ENCODE measurements at regions not wholly inside any gene's neighbourhood (a gene's known extent, or its start where the extent isn't known, plus 50 kb on each side); places are given as distances from the start of the nearest gene placed in this dataset.
"Not testable (repeated sequence)": the region's sequence is repeated elsewhere in the genome, so short reads cannot be mapped to it uniquely, and the experiment has no call there.

GRCh38 chr3:69480986-69481385 lies 95.1 kb upstream of the FRMD4B start:
- Mint-ChIP-seq H3K27me3 (peaks cover 5 to 29% (median 17%) of the 10 kb centered on the region in 5 donors), H3K36me3 (peaks cover 0 to 10% (median 2%) of the 10 kb centered on the region in 3 donors), H3K9me3 (peaks cover 0 to 12% (median 4%) of the 10 kb centered on the region in 9 donors)
- H3K4me3 Mint-ChIP-seq, POLR2A ChIA-PET, H3K4me1 Mint-ChIP-seq, ATAC-seq, H3K27ac Mint-ChIP-seq, DNase-seq: not testable (repeated sequence)

GRCh38 chr3:69474186-69474585 lies 88.3 kb upstream of the FRMD4B start:
- no peak for DNase-seq
- H3K27me3 Mint-ChIP-seq, result peaks cover 0 to 5% (median 0%) of the 10 kb centered on the region in 5 donors
- no peak overlapping the region for H3K4me3 Mint-ChIP-seq
- peaks cover 0 to 18% (median 0%) of the 10 kb centered on the region in 9 donors for H3K9me3 Mint-ChIP-seq
- no peaks in the 10 kb centered on the region for H3K36me3 Mint-ChIP-seq
- POLR2A ChIA-PET, result no interaction called here
- H3K4me1 Mint-ChIP-seq, result no peaks in the 10 kb centered on the region
- no peak for ATAC-seq
- H3K27ac Mint-ChIP-seq, result no peak overlapping the region

- peaks cover 0 to 5% (median 2%) of the 10 kb centered on the region in 5 donors for H3K27me3 Mint-ChIP-seq
- no peaks in the 10 kb centered on the region for H3K36me3 Mint-ChIP-seq
- POLR2A ChIA-PET, result no interaction called here
- H3K4me1 Mint-ChIP-seq, result no peaks in the 10 kb centered on the region
- peaks cover 0 to 18% (median 0%) of the 10 kb centered on the region in 9 donors for H3K9me3 Mint-ChIP-seq
- no peak for DNase-seq
- no peak overlapping the region for H3K4me3 Mint-ChIP-seq
- no peak for ATAC-seq
- no peak overlapping the region for H3K27ac Mint-ChIP-seq
Measured at GRCh38 chr3:69472093-69472492, 86.2 kb upstream of the FRMD4B start.

GRCh38 chr3:69463531-69463930 lies 77.6 kb upstream of the FRMD4B start:
- ATAC-seq (no peak), DNase-seq (no peak)
- Mint-ChIP-seq H3K27ac (no peak overlapping the region), H3K4me1 (no peaks in the 10 kb centered on the region), H3K27me3 (peaks cover 0 to 9% (median 1%) of the 10 kb centered on the region in 5 donors), H3K4me3 (no peak overlapping the region), H3K9me3 (peaks cover 0 to 3% (median 0%) of the 10 kb centered on the region in 9 donors), H3K36me3 (no peaks in the 10 kb centered on the region)
- POLR2A ChIA-PET, result no interaction called here

GRCh38 chr3:69462826-69463100 lies 76.9 kb upstream of the FRMD4B start:
- peaks cover 0 to 3% (median 0%) of the 10 kb centered on the region in 9 donors for H3K9me3 Mint-ChIP-seq
- H3K4me1 Mint-ChIP-seq, result no peaks in the 10 kb centered on the region
- ATAC-seq, result no peak

GRCh38 chr3:69462022-69462825 lies 76.3 kb upstream of the FRMD4B start:
- H3K9me3 Mint-ChIP-seq, result no peaks in the 10 kb centered on the region
- ATAC-seq, result no peak
- peaks cover 0 to 7% (median 6%) of the 10 kb centered on the region in 5 donors for H3K27me3 Mint-ChIP-seq
- POLR2A ChIA-PET, result no interaction called here
- no peak overlapping the region for H3K4me3 Mint-ChIP-seq
- H3K4me1 Mint-ChIP-seq, result no peaks in the 10 kb centered on the region
- H3K36me3 Mint-ChIP-seq, result no peaks in the 10 kb centered on the region
- H3K27ac Mint-ChIP-seq, result no peak overlapping the region
- DNase-seq, result no peak

More at GRCh38 chr3:69462826-69463100, 76.9 kb upstream of the FRMD4B start:
- no peak overlapping the region for H3K4me3 Mint-ChIP-seq
- H3K27ac Mint-ChIP-seq, result no peak overlapping the region
- H3K27me3 Mint-ChIP-seq, result peaks cover 0 to 7% (median 5%) of the 10 kb centered on the region in 5 donors
- no peaks in the 10 kb centered on the region for H3K36me3 Mint-ChIP-seq
- no peak for DNase-seq
- POLR2A ChIA-PET, result no interaction called here

GRCh38 chr3:69460034-69460433 lies 74.1 kb upstream of the FRMD4B start:
- Mint-ChIP-seq H3K4me1 (no peaks in the 10 kb centered on the region), H3K27me3 (peaks cover 0 to 6% (median 4%) of the 10 kb centered on the region in 5 donors), H3K36me3 (no peaks in the 10 kb centered on the region), H3K9me3 (no peaks in the 10 kb centered on the region), H3K4me3 (no peak overlapping the region), H3K27ac (no peak overlapping the region)
- DNase-seq (no peak), ATAC-seq (no peak)
- POLR2A ChIA-PET, result no interaction called here

GRCh38 chr3:69458803-69459365 lies 73.0 kb upstream of the FRMD4B start:
- peaks cover 0 to under 1% (median 0%) of the 10 kb centered on the region in 9 donors for H3K9me3 Mint-ChIP-seq
- POLR2A ChIA-PET, result no interaction called here
- ATAC-seq, result no peak
- no peaks in the 10 kb centered on the region for H3K4me1 Mint-ChIP-seq
- H3K27ac Mint-ChIP-seq, result no peak overlapping the region
- no peaks in the 10 kb centered on the region for H3K36me3 Mint-ChIP-seq
- H3K4me3 Mint-ChIP-seq, result no peak overlapping the region
- no peak for DNase-seq
- H3K27me3 Mint-ChIP-seq, result peaks cover 0 to 7% (median 3%) of the 10 kb centered on the region in 5 donors

- Mint-ChIP-seq H3K36me3 (no peaks in the 10 kb centered on the region), H3K9me3 (peaks cover 0 to 4% (median 0%) of the 10 kb centered on the region in 9 donors), H3K27ac (no peak overlapping the region), H3K4me3 (no peak overlapping the region), H3K4me1 (no peaks in the 10 kb centered on the region), H3K27me3 (peaks cover 0 to 12% (median 3%) of the 10 kb centered on the region in 5 donors)
- DNase-seq (no peak), ATAC-seq (no peak)
- POLR2A ChIA-PET, result no interaction called here
Measured at GRCh38 chr3:69456631-69457030, 70.7 kb upstream of the FRMD4B start.

GRCh38 chr3:69454204-69454787 lies 68.4 kb upstream of the FRMD4B start:
- H3K27me3 Mint-ChIP-seq, result peaks cover 0 to 12% (median 2%) of the 10 kb centered on the region in 5 donors
- POLR2A ChIA-PET, result no interaction called here
- no peak overlapping the region for H3K27ac Mint-ChIP-seq
- ATAC-seq (no peak), DNase-seq (no peak)
- no peaks in the 10 kb centered on the region for H3K36me3 Mint-ChIP-seq
- H3K4me1 Mint-ChIP-seq, result no peaks in the 10 kb centered on the region
- H3K4me3 Mint-ChIP-seq, result no peak overlapping the region
- peaks cover 0 to 4% (median 0%) of the 10 kb centered on the region in 9 donors for H3K9me3 Mint-ChIP-seq

- H3K27me3 Mint-ChIP-seq, result peaks cover 0 to 6% (median 0%) of the 10 kb centered on the region in 5 donors
Measured at GRCh38 chr3:69452295-69452694, 66.4 kb upstream of the FRMD4B start.

GRCh38 chr3:69451594-69451993 lies 65.7 kb upstream of the FRMD4B start:
- Mint-ChIP-seq H3K36me3 (no peaks in the 10 kb centered on the region), H3K27ac (no peak overlapping the region), H3K4me1 (no peaks in the 10 kb centered on the region), H3K27me3 (peaks cover 0 to 6% (median 0%) of the 10 kb centered on the region in 5 donors), H3K4me3 (no peak overlapping the region), H3K9me3 (peaks cover 0 to 4% (median 0%) of the 10 kb centered on the region in 9 donors)
- POLR2A ChIA-PET, result no interaction called here
- ATAC-seq (no peak), DNase-seq (no peak)

More at GRCh38 chr3:69452295-69452694, 66.4 kb upstream of the FRMD4B start:
- POLR2A ChIA-PET, result no interaction called here
- Mint-ChIP-seq H3K36me3 (no peaks in the 10 kb centered on the region), H3K27ac (no peak overlapping the region), H3K4me3 (no peak overlapping the region), H3K4me1 (no peaks in the 10 kb centered on the region), H3K9me3 (peaks cover 0 to 4% (median 0%) of the 10 kb centered on the region in 9 donors)
- DNase-seq (no peak), ATAC-seq (no peak)

GRCh38 chr3:69448877-69449276 lies 63.0 kb upstream of the FRMD4B start:
- H3K36me3 Mint-ChIP-seq, result no peaks in the 10 kb centered on the region
- peaks cover 0 to 3% (median 0%) of the 10 kb centered on the region in 9 donors for H3K9me3 Mint-ChIP-seq

More at GRCh38 chr3:69448877-69449276, 63.0 kb upstream of the FRMD4B start:
- Mint-ChIP-seq H3K27me3 (peaks cover 0 to 5% (median 0%) of the 10 kb centered on the region in 5 donors), H3K4me1 (no peaks in the 10 kb centered on the region), H3K4me3 (no peak overlapping the region), H3K27ac (no peak overlapping the region)
- POLR2A ChIA-PET, result no interaction called here
- no peak for ATAC-seq
- DNase-seq, result no peak
